ENCODE measurements at regions not wholly inside any gene's neighbourhood (a gene's known extent, or its start where the extent isn't known, plus 50 kb on each side); places are given as distances from the start of the nearest gene placed in this dataset.
A peak's percentile ranks its signal among the peaks of the same experiment; 100 is the strongest.
"Not testable (repeated sequence)": the region's sequence is repeated elsewhere in the genome, so short reads cannot be mapped to it uniquely, and the experiment has no call there.

DNA sequence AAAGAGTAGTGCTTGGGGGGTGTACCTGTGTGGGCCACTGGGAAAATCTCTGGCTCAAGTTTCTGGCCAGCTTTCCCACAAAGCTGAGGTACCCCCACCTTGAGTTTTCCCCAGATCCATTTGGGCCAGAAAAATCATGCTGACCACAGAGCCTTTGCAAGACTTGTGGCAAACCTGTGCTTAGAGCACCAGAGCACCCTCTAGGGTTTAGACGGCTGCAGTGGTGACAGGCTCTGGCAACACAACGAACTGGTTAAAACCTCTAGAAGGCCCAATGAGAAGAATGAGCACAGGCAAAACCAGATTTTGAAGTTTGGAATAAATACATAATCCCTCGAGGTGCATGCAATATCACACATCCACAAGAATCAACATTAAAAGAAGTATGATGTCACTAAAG, 290.7 kb upstream of the FOLH1 start:
- DNase-seq = no peak

DNA sequence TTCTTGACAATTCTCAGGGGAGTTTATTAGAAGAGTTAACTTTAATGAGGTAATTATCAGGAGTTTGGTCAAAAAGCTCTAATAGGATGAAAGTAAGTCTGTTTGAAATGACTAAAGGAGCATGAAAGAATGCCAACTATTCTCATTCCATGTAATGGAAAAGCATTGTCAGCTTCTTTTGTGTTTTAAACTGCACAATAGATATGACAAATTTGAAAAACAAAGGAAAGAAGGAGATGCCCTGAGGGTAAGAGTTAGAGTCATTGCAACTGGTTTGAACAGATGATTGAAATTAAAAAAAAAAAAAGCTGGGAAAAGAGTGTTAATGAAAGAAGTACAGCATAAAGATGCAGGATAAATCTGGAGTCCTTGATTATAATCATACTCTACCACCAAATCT, 296.8 kb upstream of the FOLH1 start:
- DNase-seq = no peak

DNA sequence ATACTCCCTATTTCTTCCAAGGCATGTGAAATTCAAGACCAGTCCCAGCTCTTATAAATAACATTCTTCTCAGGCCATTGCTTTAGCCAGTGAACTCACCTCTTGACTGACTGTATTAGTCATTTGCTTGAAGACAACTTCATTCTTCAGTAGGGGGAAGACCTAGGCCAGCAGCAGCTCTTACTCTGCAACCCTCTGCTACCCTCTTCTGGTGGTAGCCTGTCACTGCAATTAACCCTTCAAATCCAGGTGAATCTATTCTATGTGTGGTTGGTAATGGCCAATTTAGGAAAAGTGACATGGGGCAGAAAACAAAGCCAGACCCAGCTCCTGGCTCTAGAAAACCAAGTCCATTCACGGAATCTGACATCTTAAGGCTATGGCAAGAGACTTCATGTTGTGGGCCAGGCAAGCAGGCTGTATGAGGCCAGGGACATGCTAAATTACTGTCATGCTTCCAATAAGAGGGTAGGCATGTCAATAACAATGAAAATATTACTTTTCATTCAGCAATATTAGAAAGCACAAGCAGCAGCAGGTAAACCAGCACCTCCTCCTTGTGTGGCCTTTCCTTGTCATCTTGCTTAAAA, 317.9 kb upstream of the FOLH1 start:
- peak; percentile 36 for DNase-seq

DNA sequence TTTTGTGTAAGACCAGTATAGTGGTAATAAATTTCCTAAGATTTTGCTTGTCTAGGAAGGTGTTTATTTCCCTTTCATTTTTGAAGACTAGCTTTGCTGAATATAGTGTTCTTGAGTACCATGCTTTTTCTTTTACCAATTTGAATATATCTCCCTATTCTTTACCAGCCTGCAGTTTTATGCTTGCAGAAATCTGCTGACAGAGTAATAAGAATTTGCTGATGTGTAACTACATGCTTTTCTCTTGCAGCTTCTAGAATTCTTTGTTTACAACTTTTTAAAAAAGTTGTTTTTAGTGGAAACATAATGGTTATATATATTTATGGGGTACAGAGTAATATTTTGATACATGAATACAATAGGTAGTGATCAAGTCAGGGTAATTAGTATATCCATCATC, 324.8 kb upstream of the FOLH1 start:
- DNase-seq = no peak

DNA sequence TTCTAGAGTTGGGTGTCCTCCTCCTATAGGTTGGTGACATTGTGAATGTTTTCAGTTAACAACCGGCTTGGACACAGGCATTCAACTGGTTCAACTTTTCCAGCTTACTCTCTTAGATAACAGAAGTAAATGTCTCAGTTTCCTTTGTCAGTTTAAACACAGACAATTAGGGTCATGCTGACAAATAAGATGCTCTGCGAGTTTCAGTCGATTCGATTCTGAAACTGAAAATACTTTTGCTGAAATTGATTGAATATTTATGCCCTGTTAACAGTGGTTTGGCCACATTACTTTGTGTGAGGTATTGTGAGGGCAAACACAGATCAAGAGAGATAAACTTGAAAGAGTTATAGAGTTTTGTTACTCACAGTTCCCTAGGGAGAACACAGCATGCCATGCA, 330.5 kb upstream of the FOLH1 start:
- not testable (repeated sequence) for DNase-seq

DNA sequence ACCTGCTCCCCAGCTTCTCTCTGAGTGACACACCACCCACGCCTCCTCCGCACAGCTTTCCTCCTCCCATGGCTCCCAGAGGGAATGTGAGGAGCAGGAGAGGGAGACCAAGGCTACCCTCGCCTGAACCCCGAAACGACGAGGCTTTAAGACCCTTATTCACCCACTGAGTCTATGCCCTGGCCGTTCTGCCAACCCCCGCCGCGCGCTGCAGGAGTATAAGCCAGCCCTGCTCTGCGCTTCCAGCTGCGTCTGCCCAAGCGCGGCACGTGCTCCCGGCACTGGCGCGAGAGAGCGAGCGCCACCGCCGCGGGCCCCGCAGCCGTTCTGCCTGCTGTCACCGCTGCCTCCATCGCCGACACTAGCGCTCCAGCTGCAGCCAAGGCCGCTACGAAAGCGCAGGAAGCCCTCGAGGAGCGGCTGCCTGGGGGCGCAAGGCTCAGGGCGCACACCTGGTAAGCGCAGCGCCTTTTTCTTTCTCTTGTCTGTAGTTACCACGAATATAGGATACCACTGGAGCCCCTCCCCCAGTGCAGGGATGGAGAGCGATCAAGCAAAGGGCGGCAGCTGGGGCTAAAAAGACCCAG, 350.0 kb upstream of the FOLH1 start:
- not testable (repeated sequence) for DNase-seq

DNA sequence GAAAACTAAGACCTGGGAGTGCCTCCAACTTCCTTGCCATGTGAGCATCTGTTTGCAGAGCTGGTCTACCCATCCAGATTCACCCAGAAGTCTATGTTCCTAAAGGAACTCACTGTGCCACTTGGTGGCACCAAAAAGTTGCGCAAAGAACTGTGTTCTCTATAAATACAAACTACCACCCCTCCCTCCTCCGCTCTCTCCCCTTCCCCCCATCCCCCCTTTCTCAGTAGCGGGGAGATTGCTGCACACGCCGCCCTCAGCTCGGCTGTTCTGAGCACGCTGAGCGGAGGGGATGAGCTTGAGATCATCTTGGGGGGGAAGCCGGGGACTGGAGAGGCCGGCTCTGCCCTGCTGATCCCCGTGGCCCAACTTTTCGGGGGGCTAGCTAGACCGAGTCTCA, 352.2 kb upstream of the FOLH1 start:
- DNase-seq = peak; percentile 14

DNA sequence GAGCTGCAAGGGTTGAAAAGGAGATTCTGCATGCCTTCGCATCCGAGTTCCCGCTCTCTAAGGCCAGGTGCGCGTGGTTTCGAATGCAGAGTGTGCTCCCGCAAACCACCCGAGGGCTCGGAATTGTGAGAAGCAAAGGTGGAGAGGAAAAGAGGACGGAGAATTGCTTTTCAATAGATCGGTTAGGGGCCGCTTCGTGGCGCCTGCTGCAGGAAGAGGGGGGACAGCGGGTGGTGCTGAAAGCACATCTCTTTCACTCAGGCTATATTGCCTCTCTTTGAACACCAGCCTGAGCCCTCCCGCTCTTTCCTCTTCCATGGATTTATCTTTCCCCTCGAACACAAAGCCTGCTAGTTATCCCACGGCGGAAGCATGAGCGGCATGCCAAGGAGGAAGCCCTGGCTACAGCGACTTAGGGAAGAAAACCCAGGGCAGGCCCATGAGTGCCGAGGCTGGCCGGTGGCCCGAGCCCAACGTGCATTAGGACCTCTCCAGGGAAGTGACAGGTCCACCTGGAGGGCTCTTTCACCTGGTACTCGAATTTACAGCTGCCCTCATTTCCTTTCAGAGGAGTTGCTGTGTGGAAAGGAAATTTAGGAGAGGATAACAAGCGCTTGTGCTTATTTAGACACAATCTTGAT, 353.0 kb upstream of the FOLH1 start:
- not testable (repeated sequence) for DNase-seq

DNA sequence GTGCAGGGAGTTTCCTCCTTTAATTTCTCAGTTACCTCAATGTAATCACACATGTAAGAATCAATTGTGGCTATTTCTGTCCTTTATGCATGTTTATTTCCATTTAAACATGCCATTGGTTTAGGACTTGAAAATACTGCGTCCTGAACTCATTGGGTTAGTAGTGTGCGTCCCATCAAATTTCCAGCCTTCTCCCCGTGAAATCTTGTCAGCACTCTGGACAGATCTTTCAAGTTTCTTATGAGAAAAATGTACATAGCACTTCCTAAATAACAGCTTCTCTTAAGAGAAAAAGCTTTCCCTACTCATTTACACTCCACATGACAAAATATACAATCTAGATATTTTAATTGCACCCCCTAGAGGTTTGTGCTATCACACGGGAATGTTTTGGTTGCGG, 353.9 kb upstream of the FOLH1 start:
- DNase-seq = not testable (repeated sequence)

DNA sequence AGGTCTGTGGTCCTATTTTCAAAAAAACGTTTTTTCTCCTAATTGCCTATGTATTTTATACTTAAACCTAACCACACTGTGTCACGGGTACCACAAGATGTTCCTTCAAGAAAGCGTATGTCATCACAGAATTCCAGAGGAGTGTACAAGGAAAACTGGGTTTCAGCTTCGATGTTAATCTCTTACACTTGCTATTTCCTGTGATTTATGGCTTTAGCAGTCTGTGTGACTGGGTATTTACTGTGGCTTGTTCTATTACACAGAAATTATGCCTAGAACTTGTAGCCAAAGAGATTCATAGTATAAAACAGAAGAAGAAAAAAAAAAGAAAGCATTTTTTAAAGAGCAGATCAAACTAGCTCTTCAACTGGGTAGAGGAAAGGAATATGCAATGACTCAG, 371.1 kb upstream of the FOLH1 start:
- not testable (repeated sequence) for DNase-seq

DNA sequence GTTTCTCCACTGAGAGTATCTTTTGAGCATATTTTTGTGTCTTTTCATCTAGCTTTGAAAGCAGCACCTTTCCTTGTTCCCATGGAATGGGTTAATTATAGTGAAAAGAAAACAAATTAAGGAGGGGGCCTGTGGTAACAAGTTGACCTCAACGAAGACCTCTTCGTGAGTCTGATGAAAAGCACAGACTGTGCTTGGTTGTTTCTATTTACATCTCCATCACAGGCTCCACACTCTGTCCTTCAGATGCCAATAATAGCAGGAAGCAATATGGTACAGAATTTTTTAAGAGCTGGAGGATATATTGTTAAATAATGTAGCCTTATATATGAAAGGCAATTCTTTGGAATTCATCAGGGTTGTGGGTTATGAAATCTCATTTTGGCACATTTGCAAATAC, 366.7 kb upstream of the OR4C13 start:
- DNase-seq = not testable (repeated sequence)

DNA sequence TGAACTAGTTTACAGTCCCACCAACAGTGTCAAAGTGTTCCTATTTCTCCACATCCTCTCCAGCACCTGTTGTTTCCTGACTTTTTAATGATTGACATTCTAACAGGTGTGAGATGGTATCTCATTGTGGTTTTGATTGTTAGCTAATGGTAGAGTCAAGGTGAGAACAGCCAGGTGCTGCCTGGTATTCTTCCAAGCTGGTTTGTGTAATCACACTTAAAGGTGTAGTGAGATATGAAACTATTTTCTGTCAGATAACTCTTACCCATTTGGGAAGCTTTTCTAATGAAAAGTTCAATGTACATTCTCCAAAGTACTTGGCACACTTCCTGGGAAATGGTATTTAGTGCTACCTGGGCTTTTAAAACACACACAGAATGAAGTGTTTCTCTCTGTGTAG, 343.3 kb upstream of the OR4C13 start:
- DNase-seq = not testable (repeated sequence)

DNA sequence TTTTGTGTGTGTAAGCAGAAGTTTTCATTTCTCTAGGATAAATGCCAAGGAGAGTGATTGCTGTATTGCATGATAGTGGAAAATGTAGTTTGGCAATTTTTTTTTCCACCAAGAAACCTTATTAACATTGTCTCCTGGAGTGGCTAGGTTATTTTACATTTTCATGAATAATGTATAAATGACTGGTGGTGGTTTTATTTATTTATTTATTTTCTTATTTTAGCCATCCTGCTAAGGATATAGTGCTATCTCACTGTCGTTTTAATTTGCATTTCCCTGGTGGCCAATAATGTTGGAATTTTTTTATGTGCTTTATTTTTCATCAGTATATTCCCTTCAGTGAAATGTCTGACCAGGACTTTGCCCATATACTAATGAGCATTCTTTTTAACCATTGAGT, 328.3 kb upstream of the OR4C13 start:
- DNase-seq = peak; percentile 85

DNA sequence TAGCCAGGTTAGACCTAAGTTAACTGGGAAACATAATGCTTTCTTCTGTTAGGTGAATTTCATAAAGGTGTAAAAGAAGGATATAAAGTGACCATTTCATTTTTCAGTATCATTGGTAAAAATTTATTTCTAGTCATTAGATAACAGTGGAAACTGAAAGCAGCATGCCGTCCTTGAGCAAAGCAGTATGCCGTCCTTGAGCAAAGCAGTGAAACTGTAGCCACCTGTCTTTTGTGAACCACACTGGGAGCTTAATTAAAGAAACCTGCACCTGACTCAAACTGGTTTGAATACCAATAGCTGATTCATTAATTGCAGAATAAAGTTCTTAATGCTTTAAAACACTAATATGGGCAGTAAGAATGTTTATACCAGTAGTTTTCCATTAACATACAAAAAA, 281.5 kb upstream of the OR4C13 start:
- not testable (repeated sequence) for DNase-seq

DNA sequence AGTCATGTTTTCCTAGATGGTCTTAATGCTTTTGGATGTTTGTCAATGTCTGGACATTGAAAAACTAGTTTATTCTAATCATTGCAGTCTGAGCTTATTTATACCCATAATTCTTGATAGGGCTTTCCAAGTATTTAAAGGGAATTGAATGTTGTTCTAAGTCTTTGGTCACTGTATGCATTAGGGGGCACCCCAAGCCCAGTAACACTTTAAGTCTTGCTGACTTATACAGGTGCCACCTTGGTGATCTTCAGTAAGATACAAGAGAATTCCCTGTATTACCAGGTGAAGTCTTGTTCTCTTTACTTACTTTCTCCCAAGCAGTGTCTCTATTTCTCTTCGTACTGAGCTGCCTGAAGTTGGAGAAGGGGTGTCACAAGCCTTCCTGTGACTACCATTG, 250.1 kb upstream of the OR4C13 start:
- DNase-seq = not testable (repeated sequence)

DNA sequence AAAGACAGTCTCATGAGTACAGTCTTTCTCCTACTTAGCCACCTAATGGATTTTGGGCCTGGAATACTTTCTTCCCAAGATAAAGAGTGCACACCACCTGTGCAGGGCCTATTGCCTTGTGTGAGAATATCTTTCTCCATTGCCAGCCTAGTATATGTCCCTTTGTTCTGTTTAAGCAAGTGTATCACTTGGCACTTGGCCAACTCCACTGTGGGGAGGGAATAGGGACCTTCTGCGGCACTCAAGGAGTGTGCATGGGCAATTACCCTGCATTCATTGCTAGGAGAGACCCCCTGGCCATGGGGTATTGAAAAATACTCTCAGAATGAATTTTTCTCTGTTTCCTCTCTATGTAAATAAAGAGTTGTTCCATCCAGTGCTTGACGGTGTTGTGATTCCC, 201.7 kb upstream of the OR4C13 start:
- not testable (repeated sequence) for DNase-seq

DNA sequence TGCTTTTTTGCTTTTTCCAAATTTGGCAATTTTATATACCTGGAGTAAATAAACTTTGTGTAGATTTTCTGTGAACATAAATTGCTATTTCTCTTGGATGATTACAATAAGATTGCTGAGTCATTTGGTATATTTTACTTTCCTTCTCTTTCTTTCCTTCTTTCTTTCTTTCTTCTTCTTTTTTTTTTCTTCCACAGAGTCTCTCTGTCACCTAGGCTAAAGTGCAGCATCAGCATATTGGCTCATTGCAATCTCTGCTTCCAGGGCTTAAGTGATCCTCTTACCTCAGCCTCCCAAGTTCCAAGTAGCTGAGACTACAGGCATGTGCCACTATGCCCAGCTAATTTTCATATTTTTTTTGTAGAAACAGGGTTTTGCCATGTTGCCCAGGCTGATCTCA, 201.2 kb upstream of the OR4C13 start:
- not testable (repeated sequence) for DNase-seq

DNA sequence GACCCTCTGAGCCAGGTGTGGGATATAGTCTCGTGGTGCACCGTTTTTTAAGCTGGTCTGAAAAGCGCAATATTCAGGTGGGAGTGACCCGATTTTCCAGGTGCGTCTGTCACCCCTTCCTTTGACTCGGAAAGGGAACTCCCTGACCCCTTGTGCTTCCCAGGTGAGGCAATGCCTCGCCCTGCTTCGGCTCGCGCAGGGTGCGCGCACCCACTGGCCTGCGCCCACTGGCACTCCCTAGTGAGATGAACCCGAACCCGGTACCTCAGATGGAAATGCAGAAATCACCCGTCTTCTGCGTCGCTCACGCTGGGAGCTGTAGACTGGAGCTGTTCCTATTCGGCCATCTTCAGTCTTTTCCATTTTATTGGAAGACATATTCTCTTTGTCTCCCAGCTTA, 171.4 kb upstream of the OR4C13 start:
- DNase-seq = not testable (repeated sequence)

DNA sequence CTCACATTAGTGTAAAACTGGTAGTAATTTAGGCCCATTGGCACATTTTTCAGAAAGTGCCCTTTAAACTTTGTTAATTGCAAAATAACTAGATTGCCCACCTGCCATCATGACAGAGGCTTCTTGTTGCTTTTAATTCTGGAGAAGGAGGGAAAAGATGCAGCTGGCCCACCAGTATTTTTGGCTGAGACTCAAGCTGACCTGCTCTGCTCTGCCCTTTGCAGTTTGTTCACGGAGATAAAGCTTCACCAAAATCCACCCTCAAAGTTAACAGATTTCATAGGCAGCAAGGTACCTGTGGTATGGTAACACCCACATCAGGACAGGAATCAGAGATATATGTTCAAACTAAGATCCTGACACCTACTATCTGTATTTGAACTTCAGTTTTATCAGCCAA, 170.2 kb upstream of the OR4C13 start:
- DNase-seq = not testable (repeated sequence)

DNA sequence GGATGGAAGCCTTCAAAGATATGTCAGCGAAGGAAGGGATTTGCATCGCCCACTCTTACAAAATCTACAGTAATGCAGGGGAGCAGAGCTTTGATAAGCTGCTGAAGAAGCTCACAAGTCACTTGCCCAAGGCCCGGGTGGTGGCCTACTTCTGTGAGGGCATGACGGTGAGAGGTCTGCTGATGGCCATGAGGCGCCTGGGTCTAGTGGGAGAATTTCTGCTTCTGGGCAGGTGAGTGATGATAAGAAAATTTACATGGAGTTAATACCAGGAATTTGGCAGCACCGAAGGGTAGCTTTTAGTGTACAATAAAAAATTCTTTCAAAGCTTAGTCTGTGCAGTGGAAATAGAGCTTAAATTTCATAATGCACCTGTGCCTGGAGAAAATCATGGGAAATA, 168.3 kb upstream of the OR4C13 start:
- DNase-seq = not testable (repeated sequence)

DNA sequence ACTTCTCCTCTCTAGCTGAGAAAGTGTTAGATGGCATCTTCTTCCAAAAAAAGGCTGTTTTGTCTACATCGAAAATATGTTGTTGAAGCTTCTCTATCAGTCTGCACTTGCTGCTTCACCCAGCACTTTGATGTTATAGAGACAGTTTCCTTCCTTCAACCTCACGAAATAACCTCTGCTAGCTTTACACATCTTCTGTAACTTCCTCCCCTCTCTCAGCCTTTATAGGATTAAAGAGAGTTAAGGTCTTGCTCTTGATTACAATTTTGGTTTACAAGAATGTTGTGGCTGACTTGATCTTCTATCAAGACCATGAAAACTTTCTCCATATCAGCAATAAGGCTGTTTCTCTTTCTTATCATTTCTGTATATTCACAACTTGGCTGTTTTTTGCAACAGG, 162.4 kb upstream of the OR4C13 start:
- not testable (repeated sequence) for DNase-seq

DNA sequence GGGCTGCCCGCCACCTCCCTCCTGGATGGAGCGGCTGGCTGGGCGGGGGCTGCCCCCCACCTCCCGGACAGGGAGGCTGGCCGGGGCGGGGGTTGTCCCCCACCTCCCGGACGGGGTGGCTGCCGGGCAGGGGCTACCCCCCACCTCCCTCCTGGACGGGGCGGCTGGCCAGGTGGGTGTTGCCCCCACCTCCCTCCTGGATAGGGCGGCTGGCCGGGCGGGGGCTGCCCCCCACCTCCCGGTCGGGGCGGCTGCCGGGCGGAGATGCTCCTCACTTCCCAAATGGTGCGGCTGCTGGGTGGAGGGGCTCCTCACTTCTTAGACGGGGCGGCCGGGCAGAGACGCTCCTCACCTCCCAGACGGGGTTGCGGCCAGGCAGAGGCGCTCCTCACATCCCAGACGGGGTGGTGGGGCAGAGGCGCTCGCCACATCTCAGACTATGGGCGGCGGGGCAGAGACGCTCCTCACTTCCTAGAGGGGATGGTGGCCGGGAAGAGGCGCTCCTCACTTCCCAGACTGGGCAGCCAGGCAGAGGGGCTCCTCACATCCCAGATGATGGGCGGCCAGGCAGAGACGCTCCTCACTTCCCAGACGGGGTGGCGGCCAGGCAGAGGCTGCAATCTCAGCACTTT, 153.9 kb upstream of the OR4C13 start:
- not testable (repeated sequence) for DNase-seq

DNA sequence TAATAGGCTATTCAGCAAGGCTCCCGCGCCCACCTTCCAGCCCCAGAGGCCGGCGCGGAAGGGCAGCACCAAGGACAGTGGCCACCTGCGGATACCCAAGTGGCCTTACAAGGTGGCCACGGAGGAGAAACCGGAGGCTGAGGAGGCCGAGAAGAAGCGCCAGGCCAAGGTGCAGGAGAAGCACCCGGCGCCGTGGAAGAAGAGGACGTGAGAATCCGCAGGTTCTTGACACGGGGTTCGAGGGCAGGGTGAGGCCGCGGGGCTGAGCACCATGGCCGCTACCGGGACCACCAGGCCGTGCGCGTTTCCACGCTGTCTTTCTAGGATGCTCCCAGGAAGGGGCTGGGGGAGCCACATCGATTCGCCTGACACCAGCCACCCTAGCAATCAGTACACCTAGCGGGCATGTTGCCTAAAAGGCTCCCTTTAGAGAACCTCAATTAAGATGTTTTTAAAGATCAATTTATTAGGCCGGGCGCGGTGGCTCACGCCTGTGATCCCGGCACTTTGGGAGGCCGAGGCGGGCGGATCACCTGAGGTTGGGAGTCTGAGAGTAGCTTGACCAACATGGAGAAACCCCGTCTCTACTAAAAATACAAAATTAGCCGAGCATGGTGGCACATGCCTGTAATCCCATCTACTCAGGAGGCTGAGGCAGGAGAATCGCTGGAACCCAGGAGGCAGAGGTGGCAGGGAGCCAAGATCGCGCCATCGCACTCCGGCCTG, 134.3 kb upstream of the OR4C13 start:
- DNase-seq = not testable (repeated sequence)
